ENCODE measurements at regions not wholly inside any gene's neighbourhood (a gene's known extent, or its start where the extent isn't known, plus 50 kb on each side); places are given as distances from the start of the nearest gene placed in this dataset.

GRCh38 chr9:106684940-106685695 is 177.8 kb upstream of the ZNF462 start:
- H3K27ac ChIP-seq, result no peak overlapping the region
- no peaks in the 10 kb centered on the region for H3K9me2 ChIP-seq (ENCODE audit: insufficient read depth)
- no peak overlapping the region for H3K4me3 ChIP-seq
- H3K9ac ChIP-seq, result no peak overlapping the region
- TF ChIP-seq EZH2phosphoT487 (IDR thresholded peaks at IDR 0.05; ENCODE audit: insufficient read depth, low read depth), result no peak
- TF ChIP-seq EZH2 (IDR thresholded peaks at IDR 0.05; ENCODE audit: insufficient read depth, poor library complexity, severe bottlenecking), result no peak
- H3K36me3 ChIP-seq (ENCODE audit: low read depth), result no peaks in the 10 kb centered on the region
- no peaks in the 10 kb centered on the region for H3K4me1 ChIP-seq (ENCODE audit: insufficient read depth)
- in situ Hi-C loops (cut with MboI), result no loop called here
- DNase-seq, result no peak
- no peaks in the 10 kb centered on the region for H3K9me3 ChIP-seq (ENCODE audit: low read depth)
- no peaks in the 10 kb centered on the region for H3K79me2 ChIP-seq (ENCODE audit: insufficient read depth)
- no peak overlapping the region for H3K4me2 ChIP-seq (ENCODE audit: unreplicated experiment)
- H3F3A ChIP-seq (ENCODE audit: insufficient read depth), result no peaks in the 10 kb centered on the region
- WGBS, 2 experiments (ENCODE audit: low coverage in 1 of 2, low lambda C conversion rate in 2 of 2, missing lambda C conversion rate in 2 of 2), result 60 to 64% methylated on average over 11 of the region's 11 CpGs
- H3K27me3 ChIP-seq (replicated peaks; ENCODE audit: insufficient read depth), result no peaks in the 10 kb centered on the region
- no peak overlapping the region for H2AFZ ChIP-seq
- H4K20me1 ChIP-seq (ENCODE audit: insufficient read depth), result no peaks in the 10 kb centered on the region

GRCh38 chr9:106689089-106689488 is 173.9 kb upstream of the ZNF462 start:
- no peaks in the 10 kb centered on the region for H3K79me2 ChIP-seq (ENCODE audit: insufficient read depth)
- no peaks in the 10 kb centered on the region for H3F3A ChIP-seq (ENCODE audit: insufficient read depth)
- no peaks in the 10 kb centered on the region for H3K27me3 ChIP-seq (replicated peaks; ENCODE audit: insufficient read depth)
- H4K20me1 ChIP-seq (ENCODE audit: insufficient read depth), result no peaks in the 10 kb centered on the region
- H3K9ac ChIP-seq, result no peak overlapping the region
- no peaks in the 10 kb centered on the region for H3K9me3 ChIP-seq (ENCODE audit: low read depth)
- no peak for TF ChIP-seq EZH2 (IDR thresholded peaks at IDR 0.05; ENCODE audit: insufficient read depth, poor library complexity, severe bottlenecking)
- no peak for TF ChIP-seq EZH2phosphoT487 (IDR thresholded peaks at IDR 0.05; ENCODE audit: insufficient read depth, low read depth)
- no peaks in the 10 kb centered on the region for H3K4me1 ChIP-seq (ENCODE audit: insufficient read depth)
- in situ Hi-C loops (cut with MboI), result no loop called here
- H3K4me3 ChIP-seq, result no peak overlapping the region
- H2AFZ ChIP-seq, result no peak overlapping the region
- H3K27ac ChIP-seq, result no peak overlapping the region
- no peak overlapping the region for H3K4me2 ChIP-seq (ENCODE audit: unreplicated experiment)
- H3K36me3 ChIP-seq (ENCODE audit: low read depth), result no peaks in the 10 kb centered on the region
- no peaks in the 10 kb centered on the region for H3K9me2 ChIP-seq (ENCODE audit: insufficient read depth)
- WGBS, 2 experiments (ENCODE audit: low coverage in 1 of 2, low lambda C conversion rate in 2 of 2, missing lambda C conversion rate in 2 of 2), result 19 to 39% methylated on average over 3 of the region's 3 CpGs
- DNase-seq, result peak; percentile 6

GRCh38 chr9:106691627-106692026 is 171.3 kb upstream of the ZNF462 start:
- H3K9me2 ChIP-seq (ENCODE audit: insufficient read depth), result no peaks in the 10 kb centered on the region
- no peaks in the 10 kb centered on the region for H3K79me2 ChIP-seq (ENCODE audit: insufficient read depth)
- no peak overlapping the region for H2AFZ ChIP-seq
- H3K9ac ChIP-seq, result no peak overlapping the region
- no peak overlapping the region for H3K4me3 ChIP-seq
- H3K9me3 ChIP-seq (ENCODE audit: low read depth), result no peaks in the 10 kb centered on the region
- no peak for DNase-seq
- no peaks in the 10 kb centered on the region for H4K20me1 ChIP-seq (ENCODE audit: insufficient read depth)
- H3K27me3 ChIP-seq (replicated peaks; ENCODE audit: insufficient read depth), result 0 out of 2 replicates have a peak, but pooled peaks cover 4% of the 10 kb centered on the region
- no peak overlapping the region for H3K27ac ChIP-seq
- in situ Hi-C loops (cut with MboI), result no loop called here
- TF ChIP-seq EZH2 (IDR thresholded peaks at IDR 0.05; ENCODE audit: insufficient read depth, poor library complexity, severe bottlenecking) (no peak), EZH2phosphoT487 (IDR thresholded peaks at IDR 0.05; ENCODE audit: insufficient read depth, low read depth) (no peak)
- no peaks in the 10 kb centered on the region for H3F3A ChIP-seq (ENCODE audit: insufficient read depth)
- H3K36me3 ChIP-seq (ENCODE audit: low read depth), result no peaks in the 10 kb centered on the region
- WGBS, 2 experiments (ENCODE audit: low coverage in 1 of 2, low lambda C conversion rate in 2 of 2, missing lambda C conversion rate in 2 of 2), result 52 to 58% methylated on average over 6 of the region's 6 CpGs
- no peak overlapping the region for H3K4me2 ChIP-seq (ENCODE audit: unreplicated experiment)
- H3K4me1 ChIP-seq (ENCODE audit: insufficient read depth), result no peaks in the 10 kb centered on the region

GRCh38 chr9:106693558-106693957 is 169.4 kb upstream of the ZNF462 start:
- no peak overlapping the region for H3K27ac ChIP-seq

More at GRCh38 chr9:106693558-106693957, 169.4 kb upstream of the ZNF462 start:
- H3K9me2 ChIP-seq (ENCODE audit: insufficient read depth), result no peaks in the 10 kb centered on the region
- WGBS, 2 experiments (ENCODE audit: low coverage in 1 of 2, low lambda C conversion rate in 2 of 2, missing lambda C conversion rate in 2 of 2), result 23 to 27% methylated on average over 5 of the region's 5 CpGs
- DNase-seq, result no peak
- no peak overlapping the region for H3K9ac ChIP-seq
- peaks cover 8% of the 10 kb centered on the region; the same call in 1 of the 2 replicates for H3K4me1 ChIP-seq (ENCODE audit: insufficient read depth)
- H2AFZ ChIP-seq, result no peak overlapping the region
- H3K9me3 ChIP-seq (ENCODE audit: low read depth), result no peaks in the 10 kb centered on the region
- in situ Hi-C loops (cut with MboI), result no loop called here
- H4K20me1 ChIP-seq (ENCODE audit: insufficient read depth), result no peaks in the 10 kb centered on the region
- H3K27me3 ChIP-seq (replicated peaks; ENCODE audit: insufficient read depth), result peaks cover 4% of the 10 kb centered on the region; the same call in 1 of the 2 replicates
- H3K79me2 ChIP-seq (ENCODE audit: insufficient read depth), result no peaks in the 10 kb centered on the region
- H3K36me3 ChIP-seq (ENCODE audit: low read depth), result no peaks in the 10 kb centered on the region
- H3K4me2 ChIP-seq (ENCODE audit: unreplicated experiment), result no peak overlapping the region
- no peaks in the 10 kb centered on the region for H3F3A ChIP-seq (ENCODE audit: insufficient read depth)
- TF ChIP-seq EZH2 (IDR thresholded peaks at IDR 0.05; ENCODE audit: insufficient read depth, poor library complexity, severe bottlenecking) (no peak), EZH2phosphoT487 (IDR thresholded peaks at IDR 0.05; ENCODE audit: insufficient read depth, low read depth) (no peak)
- no peak overlapping the region for H3K4me3 ChIP-seq
